Kidney (tissue), 13 donors: ENCODE measurements at regions not wholly inside any gene's neighbourhood (a gene's known extent, or its start where the extent isn't known, plus 50 kb on each side); places are given as distances from the start of the nearest gene placed in this dataset.

Experiments
- DNase-seq, 5 donors: peaks; one replicate each; pipeline ENCODE4 v3.0.0-alpha.2; 2013 to 2020
- FAIRE-seq: peaks from 2 replicates; lab custom pipeline; 2012; peaks lifted over from hg19 to GRCh38; lab: Jason Lieb, UNC
- H3K27ac ChIP-seq, 2 donors: one replicate each; pipeline ENCODE4 v1.7.0; 2013; ENCODE audit warnings: low read depth in 2 of 2, low read length in 2 of 2, inconsistent platforms in 1 of 2
- H3K27me3 ChIP-seq: one replicate; pipeline ENCODE4 v1.7.1; 2013; ENCODE audit warnings: low read length, inconsistent platforms; ENCODE audit not compliant: control insufficient read depth, insufficient read depth
- H3K36me3 ChIP-seq, 3 donors: one replicate each; pipeline versions ENCODE4 v1.7.0 to v1.7.1; 2013; ENCODE audit warnings: low read length in 3 of 3, control low read depth in 1 of 3, inconsistent platforms in 1 of 3; ENCODE audit not compliant: insufficient read depth in 3 of 3, control insufficient read depth in 2 of 3
- H3K4me1 ChIP-seq, 3 donors: one replicate each; pipeline versions ENCODE4 v1.7.0 to v1.7.1; 2013; ENCODE audit warnings: low read length in 3 of 3, inconsistent platforms in 1 of 3, low read depth in 1 of 3; ENCODE audit not compliant: control insufficient read depth in 2 of 3, insufficient read depth in 2 of 3
- H3K4me3 ChIP-seq, 3 donors: one replicate each; pipeline versions ENCODE4 v1.7.0 to v1.8.1; 2013; ENCODE audit warnings: low read length in 3 of 3, control low read depth in 1 of 3, inconsistent platforms in 1 of 3
- H3K9ac ChIP-seq, 3 donors: one replicate each; pipeline versions ENCODE4 v1.7.0 to v1.7.1; 2013; ENCODE audit warnings: low read length in 3 of 3, control low read depth in 1 of 3, inconsistent platforms in 1 of 3
- H3K9me3 ChIP-seq, 3 donors: one replicate each; pipeline versions ENCODE4 v1.7.0 to v1.7.1; 2013; ENCODE audit warnings: low read length in 3 of 3, control low read depth in 1 of 3, inconsistent platforms in 1 of 3; ENCODE audit not compliant: control insufficient read depth in 2 of 3, insufficient read depth in 1 of 3
- CTCF ChIP-seq: IDR thresholded peaks from 3 replicates; pipeline ENCODE4 v1.5.1; 2012; ENCODE audit warnings: mild to moderate bottlenecking, moderate library complexity, borderline replicate concordance; ENCODE audit not compliant: insufficient read depth; ENCODE audit errors: extremely low read depth
- intact Hi-C: fragments of 100-400 bp; cut with DNase I; formaldehyde crosslinking; loops from one replicate; pipeline ENCODE4 v1.11.1; 2022
- donor health status: control.
- donor health status: control.
- donor health status: control.
- donor health status: control.
- donor health status: control.
- donor health status: DM: yes; HTN: yes; CAD: no.
- donor health status: Normal renal cell carcinoma (clear cell type).

DNA sequence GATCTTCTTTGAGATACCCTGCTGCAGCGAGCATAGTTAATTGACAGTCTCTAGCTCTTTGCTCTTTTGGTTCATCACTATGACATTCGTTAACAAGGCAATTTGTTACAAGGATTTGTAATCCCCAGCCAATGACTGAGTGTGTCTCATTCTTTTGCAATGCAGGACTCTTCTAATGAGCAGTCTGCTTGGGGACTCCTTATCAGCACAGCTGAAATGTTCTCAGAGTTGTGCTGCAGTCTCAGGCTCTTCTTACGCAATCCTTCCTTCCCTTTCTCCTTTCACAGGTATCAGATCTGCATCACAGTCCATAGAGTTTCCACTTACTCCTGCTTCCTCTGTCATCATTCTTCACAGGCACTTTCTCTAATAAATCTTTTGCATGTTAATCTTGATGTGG lies 161.2 kb upstream of the OGFRL1 start:
- no peak for TF ChIP-seq CTCF
- FAIRE-seq, result no peak

DNA sequence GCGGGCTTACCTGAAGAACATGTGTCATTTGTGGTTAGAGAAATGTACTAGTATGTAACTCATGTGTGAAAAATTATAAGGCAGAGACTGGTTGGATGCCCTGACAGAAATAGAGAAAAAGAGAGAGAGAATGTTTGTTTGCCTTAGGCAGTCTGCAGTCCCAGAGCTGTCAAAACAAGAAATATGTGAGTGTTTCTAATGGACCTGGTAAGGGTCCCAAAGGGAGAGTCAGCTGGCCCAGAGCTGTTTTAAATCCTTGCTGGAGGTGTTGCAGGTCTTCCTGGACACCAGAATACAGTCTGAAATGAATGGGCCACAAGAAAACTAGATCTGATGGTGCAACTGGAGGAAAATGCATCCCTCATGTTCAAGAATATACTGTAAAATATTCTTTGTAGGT lies 158.3 kb upstream of the OGFRL1 start:
- FAIRE-seq, result no peak
- Histone ChIP-seq H3K27me3 (no peaks in the 10 kb centered on the region), H3K27ac (no peak overlapping the region), H3K4me1 (no peaks in the 10 kb centered on the region), H3K36me3 (no peaks in the 10 kb centered on the region), H3K4me3 (no peak overlapping the region), H3K9ac (no peak overlapping the region), H3K9me3 (no peaks in the 10 kb centered on the region)
- no peak for TF ChIP-seq CTCF
- intact Hi-C loops, result no loop called here
- DNase-seq, result no peak

More for the DNA sequence above, 161.2 kb upstream of the OGFRL1 start:
- H3K27ac ChIP-seq, result no peak overlapping the region
- H3K4me3 ChIP-seq, result no peak overlapping the region
- H3K9me3 ChIP-seq, result peaks cover 0 to 10% (median 0%) of the 10 kb centered on the region in 3 donors
- DNase-seq, result no peak
- no peaks in the 10 kb centered on the region for H3K36me3 ChIP-seq
- no peaks in the 10 kb centered on the region for H3K4me1 ChIP-seq
- intact Hi-C loops, result no loop called here
- H3K9ac ChIP-seq, result no peak overlapping the region
- H3K27me3 ChIP-seq, result no peaks in the 10 kb centered on the region

DNA sequence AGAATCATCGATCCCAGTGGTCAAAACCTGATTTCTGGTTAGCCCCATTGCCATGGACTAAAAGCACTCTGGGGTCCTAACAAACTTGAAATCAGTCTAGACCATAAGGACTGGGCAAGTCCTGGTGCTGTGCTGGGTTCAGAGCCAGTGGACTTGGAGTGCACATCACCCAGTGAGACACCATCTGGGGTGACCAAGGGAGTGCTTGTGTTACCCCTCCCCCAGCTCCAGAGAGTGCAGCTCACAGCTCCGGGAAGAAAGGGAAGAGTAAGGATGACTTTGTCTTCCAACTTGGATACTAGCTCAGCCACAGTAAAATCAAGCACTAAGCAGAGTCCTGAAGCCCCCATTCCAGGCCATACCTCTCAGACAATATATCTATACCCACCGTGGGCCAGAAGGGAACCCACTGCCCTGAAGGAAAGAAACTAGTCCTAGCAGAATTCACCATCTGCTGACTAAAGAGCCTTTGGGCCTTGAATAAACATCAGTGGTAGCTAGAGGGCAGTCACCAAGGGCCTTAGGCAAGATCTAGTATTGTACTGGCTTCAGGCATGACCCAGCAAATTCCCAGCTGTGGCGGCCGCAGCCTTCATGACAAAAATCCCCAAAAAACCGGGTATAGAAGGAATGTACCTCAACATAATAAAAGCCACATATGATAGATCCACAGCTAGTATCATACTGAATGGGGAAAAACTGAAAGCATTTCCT lies 153.5 kb upstream of the OGFRL1 start:
- no peak for DNase-seq
- TF ChIP-seq CTCF, result no peak
- H3K4me3 ChIP-seq, result no peak overlapping the region
- no peak overlapping the region for H3K9ac ChIP-seq
- no peak overlapping the region for H3K27ac ChIP-seq
- H3K27me3 ChIP-seq, result no peaks in the 10 kb centered on the region
- H3K4me1 ChIP-seq, result no peaks in the 10 kb centered on the region
- intact Hi-C loops, result no loop called here
- no peaks in the 10 kb centered on the region for H3K36me3 ChIP-seq
- no peak for FAIRE-seq
- H3K9me3 ChIP-seq, result peaks cover 0 to 3% (median 3%) of the 10 kb centered on the region in 3 donors

GRCh38 chr6:71137973-71138372 lies 150.6 kb upstream of the OGFRL1 start:
- FAIRE-seq, result no peak
- no peak overlapping the region for H3K4me3 ChIP-seq
- no peaks in the 10 kb centered on the region for H3K4me1 ChIP-seq
- no peak for DNase-seq
- no peak overlapping the region for H3K27ac ChIP-seq
- no peak for TF ChIP-seq CTCF
- H3K9me3 ChIP-seq, result peaks cover 0 to 4% (median 3%) of the 10 kb centered on the region in 3 donors
- intact Hi-C loops, result no loop called here
- no peak overlapping the region for H3K9ac ChIP-seq
- no peaks in the 10 kb centered on the region for H3K36me3 ChIP-seq
- H3K27me3 ChIP-seq, result no peaks in the 10 kb centered on the region
